Gastrocnemius medialis (tissue), 4 donors: ENCODE measurements at regions not wholly inside any gene's neighbourhood (a gene's known extent, or its start where the extent isn't known, plus 50 kb on each side); places are given as distances from the start of the nearest gene placed in this dataset.

Experiments used
- CTCF ChIP-seq, 5 experiments: fragments of 450-650 bp in 3 of 5; fragments of 200-600 bp in 2 of 5; sonication (generic) in 2 of 5; IDR thresholded peaks in 4 of 5; conservative IDR thresholded peaks in 1 of 5; 1 replicate in 4 of 5; 2 replicates in 1 of 5; pipeline ENCODE4 v1.5.1; 2016 to 2019; ENCODE audit warnings: antibody characterized with exemption in 5 of 5, mild to moderate bottlenecking in 3 of 5, moderate library complexity in 3 of 5
- POLR2A ChIP-seq, 2 donors: fragments of 450-650 bp; IDR thresholded peaks; one replicate each; pipeline ENCODE4 v1.6.1; 2017; ENCODE audit warnings: antibody characterized with exemption in 2 of 2, mild to moderate bottlenecking in 2 of 2, moderate library complexity in 2 of 2

DNA sequence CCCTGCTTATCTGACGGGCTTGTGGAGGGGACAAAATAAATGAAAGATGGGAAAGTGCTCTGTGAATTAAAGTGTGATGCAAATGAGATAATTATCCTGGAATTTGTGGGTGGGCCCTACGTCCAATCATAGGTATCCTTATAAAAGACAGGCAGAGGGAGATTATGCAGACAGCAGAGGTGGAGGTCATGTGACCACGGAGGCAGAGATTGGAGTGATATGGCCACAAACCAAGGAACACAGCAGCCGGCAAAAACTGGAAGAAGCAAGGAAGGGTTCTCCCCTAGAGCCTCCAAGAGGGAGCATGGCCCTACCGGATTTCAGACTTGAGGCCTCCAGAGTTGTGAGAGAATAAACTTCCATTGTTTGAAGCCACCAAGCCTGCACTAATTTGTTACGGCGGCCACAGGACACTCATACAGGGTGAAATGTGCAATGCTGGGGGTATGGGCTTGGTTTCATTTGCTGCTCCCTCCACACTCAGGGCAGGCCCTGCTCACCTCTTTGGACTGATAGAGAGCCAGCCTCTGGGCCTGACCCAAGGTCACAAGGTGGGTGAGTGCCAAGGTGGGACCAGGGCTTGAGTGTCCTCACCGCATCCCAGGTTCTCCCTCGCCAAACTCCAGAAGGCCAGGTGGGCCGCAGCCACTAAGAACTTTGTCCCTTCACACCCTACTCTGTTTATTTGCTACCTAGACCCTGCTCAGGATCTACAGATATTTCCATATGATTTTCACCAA lies 149.6 kb upstream of the TNRC6C start:
- no peak for TF ChIP-seq CTCF (IDR thresholded peaks at IDR 0.05 in 4 of 5, conservative IDR thresholded peaks at IDR 0.05 in 1 of 5)
- no peak for TF ChIP-seq POLR2A (IDR thresholded peaks at IDR 0.05)
